Prostate gland (tissue), 2 donors: ENCODE measurements at regions not wholly inside any gene's neighbourhood (a gene's known extent, or its start where the extent isn't known, plus 50 kb on each side); places are given as distances from the start of the nearest gene placed in this dataset.

Source experiments
- POLR2A ChIP-seq: fragments of 450-650 bp; IDR thresholded peaks from one replicate; pipeline ENCODE4 v1.6.1; 2016; ENCODE audit warnings: antibody characterized with exemption, mild to moderate bottlenecking
- POLR2AphosphoS5 ChIP-seq: sonication (generic); formaldehyde crosslinking; IDR thresholded peaks from one replicate; pipeline ENCODE4 v1.6.1; 2017; ENCODE audit warnings: antibody characterized with exemption
- TF ChIP-seq, protein P1 (sequence below), 4 experiments: fragments of 200-600 bp in 2 of 4; fragments of 450-650 bp in 2 of 4; sonication (generic) in 2 of 4; IDR thresholded peaks; 1 replicate in 3 of 4; 2 replicates in 1 of 4; pipeline ENCODE4 v1.5.1; 2016 to 2019; ENCODE audit warnings: antibody characterized with exemption in 4 of 4, mild to moderate bottlenecking in 2 of 4, moderate library complexity in 2 of 4

DNA sequence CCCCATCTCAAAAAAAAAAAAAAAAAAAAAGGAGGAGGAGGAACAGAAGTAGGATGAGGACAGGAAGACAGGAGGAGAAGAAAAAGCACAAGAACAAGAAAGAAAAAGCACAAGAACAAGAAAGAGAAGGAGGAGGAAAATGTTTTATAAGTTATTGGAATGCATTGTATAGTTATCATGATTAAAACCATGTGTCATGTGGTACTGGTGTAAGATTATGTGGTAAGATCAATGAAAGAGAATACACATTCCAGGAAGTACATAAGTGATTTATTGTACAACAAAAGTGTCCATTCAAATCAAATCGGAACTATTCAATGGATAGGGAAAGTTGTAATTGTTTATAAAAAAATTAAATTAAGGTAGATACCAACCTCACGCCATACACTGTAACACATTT, 167.7 kb downstream of the MZT1 start:
- TF ChIP-seq, protein P1, sequence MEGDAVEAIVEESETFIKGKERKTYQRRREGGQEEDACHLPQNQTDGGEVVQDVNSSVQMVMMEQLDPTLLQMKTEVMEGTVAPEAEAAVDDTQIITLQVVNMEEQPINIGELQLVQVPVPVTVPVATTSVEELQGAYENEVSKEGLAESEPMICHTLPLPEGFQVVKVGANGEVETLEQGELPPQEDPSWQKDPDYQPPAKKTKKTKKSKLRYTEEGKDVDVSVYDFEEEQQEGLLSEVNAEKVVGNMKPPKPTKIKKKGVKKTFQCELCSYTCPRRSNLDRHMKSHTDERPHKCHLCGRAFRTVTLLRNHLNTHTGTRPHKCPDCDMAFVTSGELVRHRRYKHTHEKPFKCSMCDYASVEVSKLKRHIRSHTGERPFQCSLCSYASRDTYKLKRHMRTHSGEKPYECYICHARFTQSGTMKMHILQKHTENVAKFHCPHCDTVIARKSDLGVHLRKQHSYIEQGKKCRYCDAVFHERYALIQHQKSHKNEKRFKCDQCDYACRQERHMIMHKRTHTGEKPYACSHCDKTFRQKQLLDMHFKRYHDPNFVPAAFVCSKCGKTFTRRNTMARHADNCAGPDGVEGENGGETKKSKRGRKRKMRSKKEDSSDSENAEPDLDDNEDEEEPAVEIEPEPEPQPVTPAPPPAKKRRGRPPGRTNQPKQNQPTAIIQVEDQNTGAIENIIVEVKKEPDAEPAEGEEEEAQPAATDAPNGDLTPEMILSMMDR (IDR thresholded peaks at IDR 0.05), result no peak
- TF ChIP-seq POLR2AphosphoS5, result no peak
- no peak for TF ChIP-seq POLR2A
